ENCODE measurements at regions not wholly inside any gene's neighbourhood (a gene's known extent, or its start where the extent isn't known, plus 50 kb on each side); places are given as distances from the start of the nearest gene placed in this dataset.

- no peak for TF ChIP-seq POLR2A (IDR thresholded peaks at IDR 0.05)
- peak in 4 of 7 experiments; percentile 13 to 53 (median 44) for TF ChIP-seq CTCF (IDR thresholded peaks at IDR 0.05)
- no peak for TF ChIP-seq EP300 (IDR thresholded peaks at IDR 0.05)
- no peak for TF ChIP-seq POLR2AphosphoS5 (IDR thresholded peaks at IDR 0.05)
Observed at GRCh38 chr1:172727956-172728603, 69.2 kb downstream of the FASLG start.

Data from stomach (tissue), 4 donors.